ENCODE measurements at regions not wholly inside any gene's neighbourhood (a gene's known extent, or its start where the extent isn't known, plus 50 kb on each side); places are given as distances from the start of the nearest gene placed in this dataset.

DNA sequence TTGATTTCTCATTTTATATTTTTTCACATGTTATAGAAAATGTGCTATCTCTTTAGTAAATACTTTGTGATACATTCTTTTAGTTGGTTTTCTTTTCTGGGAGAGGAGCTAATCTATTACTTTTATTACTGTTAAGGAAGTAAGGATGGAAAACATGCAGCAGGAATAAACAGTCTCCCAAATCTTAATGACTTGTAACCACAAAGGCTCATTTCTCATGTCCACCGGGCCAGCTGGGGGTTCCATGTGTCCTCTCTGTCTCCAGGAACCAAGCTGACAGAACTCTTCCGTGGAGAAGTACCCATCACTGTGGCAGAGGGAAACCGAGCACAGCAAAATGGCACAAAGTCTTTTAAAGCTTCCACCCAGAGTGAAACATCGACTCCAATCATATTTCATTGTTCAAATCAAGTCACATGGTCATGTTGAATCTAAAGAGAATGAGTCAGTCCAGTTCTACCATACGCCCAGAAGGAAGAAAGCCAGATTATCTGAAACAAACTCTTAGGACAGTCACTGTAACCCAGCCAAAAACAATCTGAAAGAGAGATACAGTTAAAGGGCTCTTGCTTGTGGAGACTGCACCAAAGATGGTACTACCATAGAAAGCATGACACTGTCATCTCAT, 97.1 kb upstream of the CDH6 start:
- Histone ChIP-seq H4K20me1 (ENCODE audit: insufficient read depth, low read length) (no peaks in the 10 kb centered on the region), H2AFZ (ENCODE audit: low read depth, low read length) (no peak overlapping the region), H3K36me3 (ENCODE audit: insufficient read depth, low read length) (no peaks in the 10 kb centered on the region), H3K4me3 (ENCODE audit: low read depth in 1 of 2, low read length in 2 of 2) (no peak overlapping the region), H3K4me2 (ENCODE audit: insufficient read depth, low read length) (no peak overlapping the region), H3K9me3 (ENCODE audit: insufficient read depth, low read length, severe bottlenecking) (no peaks in the 10 kb centered on the region), H3K9ac (ENCODE audit: low read depth, low read length) (no peak overlapping the region), H3K4me1 (ENCODE audit: insufficient read depth, low read length) (no peaks in the 10 kb centered on the region), H3K79me2 (ENCODE audit: insufficient read depth, low read length) (no peaks in the 10 kb centered on the region), H3K27me3 (ENCODE audit: insufficient read depth, low read length, poor library complexity) (no peaks in the 10 kb centered on the region), H3K27ac (ENCODE audit: low read length) (no peak overlapping the region)
- DNase-seq, result no peak
- ATAC-seq (ENCODE audit: insufficient read depth, low read depth), result no peak
- no peak for TF ChIP-seq EZH2 (IDR thresholded peaks at IDR 0.05; ENCODE audit: borderline replicate concordance, low read depth, low read length, severe bottlenecking)
- TF ChIP-seq, protein P1, sequence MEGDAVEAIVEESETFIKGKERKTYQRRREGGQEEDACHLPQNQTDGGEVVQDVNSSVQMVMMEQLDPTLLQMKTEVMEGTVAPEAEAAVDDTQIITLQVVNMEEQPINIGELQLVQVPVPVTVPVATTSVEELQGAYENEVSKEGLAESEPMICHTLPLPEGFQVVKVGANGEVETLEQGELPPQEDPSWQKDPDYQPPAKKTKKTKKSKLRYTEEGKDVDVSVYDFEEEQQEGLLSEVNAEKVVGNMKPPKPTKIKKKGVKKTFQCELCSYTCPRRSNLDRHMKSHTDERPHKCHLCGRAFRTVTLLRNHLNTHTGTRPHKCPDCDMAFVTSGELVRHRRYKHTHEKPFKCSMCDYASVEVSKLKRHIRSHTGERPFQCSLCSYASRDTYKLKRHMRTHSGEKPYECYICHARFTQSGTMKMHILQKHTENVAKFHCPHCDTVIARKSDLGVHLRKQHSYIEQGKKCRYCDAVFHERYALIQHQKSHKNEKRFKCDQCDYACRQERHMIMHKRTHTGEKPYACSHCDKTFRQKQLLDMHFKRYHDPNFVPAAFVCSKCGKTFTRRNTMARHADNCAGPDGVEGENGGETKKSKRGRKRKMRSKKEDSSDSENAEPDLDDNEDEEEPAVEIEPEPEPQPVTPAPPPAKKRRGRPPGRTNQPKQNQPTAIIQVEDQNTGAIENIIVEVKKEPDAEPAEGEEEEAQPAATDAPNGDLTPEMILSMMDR (IDR thresholded peaks at IDR 0.05; ENCODE audit: borderline replicate concordance, extremely low read depth, low read length, poor library complexity, severe bottlenecking), result no peak

DNA sequence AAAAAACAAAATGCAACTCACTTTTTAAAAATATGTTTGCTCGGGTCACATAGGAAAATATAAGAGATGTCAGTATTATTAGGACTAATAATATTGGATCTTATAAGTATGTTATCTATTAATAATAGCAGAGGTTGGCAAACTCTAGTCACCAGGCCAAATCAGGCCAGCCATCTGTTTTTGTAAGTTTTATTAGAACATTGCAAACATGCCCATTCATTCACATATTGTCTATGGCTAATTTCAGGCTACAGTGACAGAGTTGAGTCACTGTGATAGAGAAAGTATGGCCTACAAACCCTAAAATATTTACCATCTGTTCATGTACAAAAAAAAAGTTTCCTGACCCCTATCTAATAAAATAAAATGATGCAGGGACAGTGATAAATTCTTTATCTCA, 97.7 kb upstream of the CDH6 start:
- no peak overlapping the region for H2AFZ ChIP-seq (ENCODE audit: low read depth, low read length)
- no peaks in the 10 kb centered on the region for H3K36me3 ChIP-seq (ENCODE audit: insufficient read depth, low read length)
- H3K9ac ChIP-seq (ENCODE audit: low read depth, low read length), result no peak overlapping the region
- H3K9me3 ChIP-seq (ENCODE audit: insufficient read depth, low read length, severe bottlenecking), result no peaks in the 10 kb centered on the region
- ATAC-seq (ENCODE audit: insufficient read depth, low read depth) (no peak), DNase-seq (no peak)
- no peaks in the 10 kb centered on the region for H3K4me1 ChIP-seq (ENCODE audit: insufficient read depth, low read length)
- TF ChIP-seq EZH2 (IDR thresholded peaks at IDR 0.05; ENCODE audit: borderline replicate concordance, low read depth, low read length, severe bottlenecking), result no peak
- H3K4me2 ChIP-seq (ENCODE audit: insufficient read depth, low read length), result no peak overlapping the region
- H4K20me1 ChIP-seq (ENCODE audit: insufficient read depth, low read length), result no peaks in the 10 kb centered on the region
- no peak overlapping the region for H3K4me3 ChIP-seq (ENCODE audit: low read depth in 1 of 2, low read length in 2 of 2)
- no peak overlapping the region for H3K27ac ChIP-seq (ENCODE audit: low read length)
- H3K79me2 ChIP-seq (ENCODE audit: insufficient read depth, low read length), result no peaks in the 10 kb centered on the region
- H3K27me3 ChIP-seq (ENCODE audit: insufficient read depth, low read length, poor library complexity), result no peaks in the 10 kb centered on the region

DNA sequence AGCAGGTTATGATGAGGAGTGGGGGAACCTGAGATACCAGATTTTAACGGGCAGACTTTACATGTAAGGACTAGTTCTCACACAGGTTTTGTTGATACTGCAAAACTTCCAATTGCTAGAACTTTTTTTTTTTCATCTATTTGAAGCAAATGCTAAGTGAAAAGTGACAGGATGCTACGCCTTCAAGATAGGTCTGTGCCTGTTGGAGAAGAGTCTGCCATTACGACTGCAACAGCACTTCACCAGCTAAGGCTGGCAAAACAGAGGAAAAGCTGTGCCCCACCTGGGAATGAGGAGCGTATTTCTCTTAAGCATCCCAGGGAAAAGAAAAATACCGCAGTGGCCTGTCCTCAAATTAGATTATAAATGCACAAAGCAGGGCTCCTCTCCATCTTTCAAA, 102.0 kb upstream of the CDH6 start:
- H3K9ac ChIP-seq (ENCODE audit: low read depth, low read length), result no peak overlapping the region
- H3K27ac ChIP-seq (ENCODE audit: low read length), result no peak overlapping the region
- no peak overlapping the region for H2AFZ ChIP-seq (ENCODE audit: low read depth, low read length)
- H3K79me2 ChIP-seq (ENCODE audit: insufficient read depth, low read length), result no peaks in the 10 kb centered on the region
- TF ChIP-seq, protein P1 (IDR thresholded peaks at IDR 0.05; ENCODE audit: borderline replicate concordance, extremely low read depth, low read length, poor library complexity, severe bottlenecking), result no peak
- no peak for TF ChIP-seq EZH2 (IDR thresholded peaks at IDR 0.05; ENCODE audit: borderline replicate concordance, low read depth, low read length, severe bottlenecking)
- H3K36me3 ChIP-seq (ENCODE audit: insufficient read depth, low read length), result no peaks in the 10 kb centered on the region
- no peak overlapping the region for H3K4me2 ChIP-seq (ENCODE audit: insufficient read depth, low read length)
- no peak overlapping the region for H3K4me3 ChIP-seq (ENCODE audit: low read depth in 1 of 2, low read length in 2 of 2)
- H3K9me3 ChIP-seq (ENCODE audit: insufficient read depth, low read length, severe bottlenecking), result no peaks in the 10 kb centered on the region
- H3K4me1 ChIP-seq (ENCODE audit: insufficient read depth, low read length), result no peaks in the 10 kb centered on the region
- H3K27me3 ChIP-seq (ENCODE audit: insufficient read depth, low read length, poor library complexity), result no peaks in the 10 kb centered on the region
- DNase-seq (no peak), ATAC-seq (ENCODE audit: insufficient read depth, low read depth) (no peak)
- H4K20me1 ChIP-seq (ENCODE audit: insufficient read depth, low read length), result no peaks in the 10 kb centered on the region

DNA sequence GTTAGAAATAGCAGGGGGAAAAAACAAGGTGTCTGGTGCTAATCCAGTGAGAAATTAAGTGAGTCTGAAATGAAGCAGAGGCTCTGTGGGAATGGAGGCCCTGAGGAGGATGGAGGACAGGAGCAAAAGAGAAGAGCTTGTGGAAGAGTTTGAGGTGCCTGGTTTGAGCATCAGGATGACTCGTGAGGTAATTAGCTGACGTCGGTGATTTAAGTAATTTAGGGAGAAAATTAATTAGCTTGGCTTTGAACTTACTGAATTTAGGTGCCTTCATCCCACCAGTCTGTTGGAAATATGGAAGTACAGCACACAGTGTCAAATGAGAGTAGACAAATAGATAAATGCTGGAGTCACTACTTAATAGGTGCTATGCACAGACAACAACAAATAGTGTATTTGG, 103.0 kb upstream of the CDH6 start:
- ATAC-seq (ENCODE audit: insufficient read depth, low read depth) (no peak), DNase-seq (no peak)
- no peaks in the 10 kb centered on the region for H3K9me3 ChIP-seq (ENCODE audit: insufficient read depth, low read length, severe bottlenecking)
- no peak overlapping the region for H2AFZ ChIP-seq (ENCODE audit: low read depth, low read length)
- H3K4me2 ChIP-seq (ENCODE audit: insufficient read depth, low read length), result no peak overlapping the region
- H3K79me2 ChIP-seq (ENCODE audit: insufficient read depth, low read length), result no peaks in the 10 kb centered on the region
- no peak overlapping the region for H3K27ac ChIP-seq (ENCODE audit: low read length)
- TF ChIP-seq, protein P1 (IDR thresholded peaks at IDR 0.05; ENCODE audit: borderline replicate concordance, extremely low read depth, low read length, poor library complexity, severe bottlenecking), result no peak
- no peak for TF ChIP-seq EZH2 (IDR thresholded peaks at IDR 0.05; ENCODE audit: borderline replicate concordance, low read depth, low read length, severe bottlenecking)
- no peaks in the 10 kb centered on the region for H3K36me3 ChIP-seq (ENCODE audit: insufficient read depth, low read length)
- H3K27me3 ChIP-seq (ENCODE audit: insufficient read depth, low read length, poor library complexity), result no peaks in the 10 kb centered on the region
- H3K4me1 ChIP-seq (ENCODE audit: insufficient read depth, low read length), result no peaks in the 10 kb centered on the region
- no peaks in the 10 kb centered on the region for H4K20me1 ChIP-seq (ENCODE audit: insufficient read depth, low read length)
- no peak overlapping the region for H3K4me3 ChIP-seq (ENCODE audit: low read depth in 1 of 2, low read length in 2 of 2)
- H3K9ac ChIP-seq (ENCODE audit: low read depth, low read length), result no peak overlapping the region

Measured in DND-41 (cell line).